GM23248 (cell line): ENCODE measurements at regions not wholly inside any gene's neighbourhood (a gene's known extent, or its start where the extent isn't known, plus 50 kb on each side); places are given as distances from the start of the nearest gene placed in this dataset.

Source experiments
- DNase-seq: peaks from one replicate; pipeline ENCODE4 v3.0.0-alpha.2; 2015
- H2AFZ ChIP-seq: fragments of 200-600 bp; sonication (generic); 2 replicates; pipeline ENCODE4 v1.6.1; 2016; ENCODE audit warnings: antibody characterized with exemption
- H3F3A ChIP-seq: fragments of 200-600 bp; sonication (generic); 2 replicates; pipeline ENCODE4 v1.6.1; 2016; ENCODE audit warnings: mild to moderate bottlenecking, antibody characterized with exemption, mixed run types; ENCODE audit not compliant: insufficient read depth
- H3K27ac ChIP-seq: fragments of 200-600 bp; sonication (generic); 2 replicates; pipeline ENCODE4 v1.5.1; 2016; ENCODE audit warnings: mild to moderate bottlenecking
- H3K27me3 ChIP-seq: fragments of 200-600 bp; sonication (generic); replicated peaks from 2 replicates; pipeline ENCODE4 v1.6.1; 2016; ENCODE audit warnings: mild to moderate bottlenecking; ENCODE audit not compliant: insufficient read depth
- H3K36me3 ChIP-seq: fragments of 200-600 bp; sonication (generic); 2 replicates; pipeline ENCODE4 v1.6.1; 2016; ENCODE audit warnings: low read depth, mild to moderate bottlenecking
- H3K4me1 ChIP-seq: fragments of 200-600 bp; sonication (generic); 2 replicates; pipeline ENCODE4 v1.6.1; 2016; ENCODE audit warnings: mild to moderate bottlenecking; ENCODE audit not compliant: insufficient read depth
- H3K4me2 ChIP-seq: fragments of 200-600 bp; sonication (generic); one replicate; pipeline ENCODE4 v1.6.1; 2016; ENCODE audit warnings: mild to moderate bottlenecking; ENCODE audit not compliant: unreplicated experiment
- H3K4me3 ChIP-seq: fragments of 200-600 bp; sonication (generic); 2 replicates; pipeline ENCODE4 v1.5.1; 2016; ENCODE audit warnings: mild to moderate bottlenecking
- H3K79me2 ChIP-seq: fragments of 200-600 bp; sonication (generic); 2 replicates; pipeline ENCODE4 v1.6.1; 2016; ENCODE audit warnings: mild to moderate bottlenecking; ENCODE audit not compliant: insufficient read depth
- H3K9ac ChIP-seq: fragments of 200-600 bp; sonication (generic); 2 replicates; pipeline ENCODE4 v1.6.1; 2016; ENCODE audit warnings: mild to moderate bottlenecking
- H3K9me2 ChIP-seq: fragments of 200-600 bp; sonication (generic); 2 replicates; pipeline ENCODE4 v1.6.1; 2016; ENCODE audit warnings: mixed run types, mild to moderate bottlenecking, moderate library complexity; ENCODE audit not compliant: insufficient read depth
- H3K9me3 ChIP-seq: fragments of 200-600 bp; sonication (generic); one replicate; pipeline ENCODE4 v1.6.1; 2017; ENCODE audit warnings: low read depth
- H4K20me1 ChIP-seq: fragments of 200-600 bp; sonication (generic); 2 replicates; pipeline ENCODE4 v1.6.0; 2016; ENCODE audit not compliant: insufficient read depth
- EZH2 ChIP-seq: fragments of 200-600 bp; sonication (generic); IDR thresholded peaks from 2 replicates; pipeline ENCODE4 v1.6.1; 2018; ENCODE audit warnings: antibody characterized with exemption, mild to moderate bottlenecking; ENCODE audit not compliant: insufficient read depth, poor library complexity, severe bottlenecking
- EZH2phosphoT487 ChIP-seq: fragments of 200-600 bp; sonication (generic); IDR thresholded peaks from 2 replicates; pipeline ENCODE4 v1.6.1; 2018; ENCODE audit warnings: antibody characterized with exemption, moderate library complexity, mild to moderate bottlenecking, low read depth; ENCODE audit not compliant: insufficient read depth
- WGBS, 2 experiments: methylation state at CpG; one replicate each; pipeline ENCODE4 v1.1.6; 2015 to 2017; ENCODE audit warnings: low lambda C conversion rate in 2 of 2, low coverage in 1 of 2; ENCODE audit errors: missing lambda C conversion rate in 2 of 2; 5-methylcytosine and 5-hydroxymethylcytosine counted together
- in situ Hi-C: fragments of 300-500 bp; cut with MboI; formaldehyde crosslinking; loops from 2 replicates; pipeline ENCODE4 v1.15.0; 2020

DNA sequence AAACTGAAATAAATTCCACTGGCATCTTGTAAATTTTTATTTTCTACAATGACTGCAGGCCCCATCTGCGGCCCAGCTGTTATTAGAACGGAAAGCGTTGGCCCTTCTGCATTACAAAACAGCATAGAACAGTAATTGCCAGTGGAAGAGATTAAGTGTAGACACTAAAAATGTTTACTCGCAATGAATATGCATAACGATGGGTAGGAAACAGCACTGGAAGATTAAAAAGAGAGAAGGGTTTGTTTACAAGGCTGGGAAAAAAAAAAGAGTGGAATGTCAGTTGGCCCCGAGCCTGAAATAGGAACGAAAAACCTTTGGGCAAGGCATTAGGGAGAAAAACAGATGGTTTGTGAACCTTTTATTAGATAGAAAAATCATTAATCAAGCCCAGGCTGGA lies 275.9 kb upstream of the TCF4 start:
- Histone ChIP-seq H3K9ac (no peak overlapping the region), H3K27me3 (no peaks in the 10 kb centered on the region), H3F3A (0 out of 2 replicates have a peak, but pooled peaks cover 3% of the 10 kb centered on the region), H3K9me2 (no peaks in the 10 kb centered on the region), H3K36me3 (no peaks in the 10 kb centered on the region), H3K9me3 (no peaks in the 10 kb centered on the region), H2AFZ (peak overlapping the region; percentile 16; the same call in 1 of the 2 replicates), H3K27ac (no peak overlapping the region), H3K4me2 (peak overlapping the region; percentile 96), H3K4me3 (peak overlapping the region; percentile 7; the same call in 1 of the 2 replicates), H4K20me1 (no peaks in the 10 kb centered on the region), H3K4me1 (peaks cover 25% of the 10 kb centered on the region), H3K79me2 (no peaks in the 10 kb centered on the region)
- DNase-seq, result peak; percentile 48
- in situ Hi-C loops, result loop anchor here (5.0 to 25.0 kb wide), 2 partner anchors 447 to 698 kb away; no protein-coding TSS in a partner anchor
- WGBS, 2 experiments, result 11 to 12% methylated on average over 7 of the region's 7 CpGs
- TF ChIP-seq EZH2phosphoT487 (no peak), EZH2 (no peak)

GRCh38 chr18:55863391-55863706 lies 275.4 kb upstream of the TCF4 start:
- in situ Hi-C loops, result loop anchor here (5.0 to 25.0 kb wide), 2 partner anchors 446 to 699 kb away; no protein-coding TSS in a partner anchor
- Histone ChIP-seq H4K20me1 (no peaks in the 10 kb centered on the region), H3K27me3 (no peaks in the 10 kb centered on the region), H3K4me3 (peak overlapping the region; percentile 71), H3K9me3 (no peaks in the 10 kb centered on the region), H3K9me2 (no peaks in the 10 kb centered on the region), H2AFZ (peak overlapping the region; percentile 91), H3K9ac (peak overlapping the region; percentile 36; the same call in 1 of the 2 replicates), H3K27ac (no peak overlapping the region), H3K36me3 (no peaks in the 10 kb centered on the region), H3K79me2 (no peaks in the 10 kb centered on the region), H3K4me1 (peaks cover 23% of the 10 kb centered on the region), H3K4me2 (peak overlapping the region; percentile 96), H3F3A (0 out of 2 replicates have a peak, but pooled peaks cover 8% of the 10 kb centered on the region)
- TF ChIP-seq EZH2phosphoT487, result no peak
- no peak for TF ChIP-seq EZH2
- DNase-seq, result no peak
- WGBS, 2 experiments, result 13 to 16% methylated on average over 4 of the region's 4 CpGs

- no peaks in the 10 kb centered on the region for H3K9me3 ChIP-seq
- peak; percentile 51 for DNase-seq
- peak overlapping the region; percentile 36; the same call in 1 of the 2 replicates for H3K9ac ChIP-seq
- WGBS, 2 experiments, result 15 to 16% methylated on average over 20 of the region's 20 CpGs
- H3K4me1 ChIP-seq, result peaks cover 27% of the 10 kb centered on the region
- H2AFZ ChIP-seq, result peak overlapping the region; percentile 91
- peak overlapping the region; percentile 96 for H3K4me2 ChIP-seq
- H3K36me3 ChIP-seq, result no peaks in the 10 kb centered on the region
- peak overlapping the region; percentile 71 for H3K4me3 ChIP-seq
- in situ Hi-C loops, result loop anchor here (5.0 to 25.0 kb wide), 2 partner anchors 446 to 699 kb away; no protein-coding TSS in a partner anchor
- H3F3A ChIP-seq, result peaks cover 13% of the 10 kb centered on the region; the same call in 1 of the 2 replicates
- no peaks in the 10 kb centered on the region for H3K27me3 ChIP-seq
- no peaks in the 10 kb centered on the region for H4K20me1 ChIP-seq
- H3K9me2 ChIP-seq, result no peaks in the 10 kb centered on the region
- no peak overlapping the region for H3K27ac ChIP-seq
- TF ChIP-seq EZH2phosphoT487, result no peak
- TF ChIP-seq EZH2, result no peak
- H3K79me2 ChIP-seq, result no peaks in the 10 kb centered on the region
These were observed 274.9 kb upstream of the TCF4 start for GRCh38 chr18:55862693-55863390.

GRCh38 chr18:55861266-55861665 lies 273.3 kb upstream of the TCF4 start:
- Histone ChIP-seq H3K79me2 (no peaks in the 10 kb centered on the region), H3K36me3 (no peaks in the 10 kb centered on the region), H2AFZ (no peak overlapping the region), H3K9me3 (no peaks in the 10 kb centered on the region), H4K20me1 (no peaks in the 10 kb centered on the region), H3K4me1 (peaks cover 43% of the 10 kb centered on the region), H3K4me3 (no peak overlapping the region), H3K27ac (no peak overlapping the region), H3K27me3 (no peaks in the 10 kb centered on the region), H3K9ac (no peak overlapping the region), H3F3A (peaks cover 26% of the 10 kb centered on the region), H3K4me2 (peak overlapping the region; percentile 46), H3K9me2 (no peaks in the 10 kb centered on the region)
- in situ Hi-C loops, result loop anchor here (5.0 to 25.0 kb wide), 2 partner anchors 444 to 701 kb away; no protein-coding TSS in a partner anchor
- TF ChIP-seq EZH2phosphoT487 (no peak), EZH2 (no peak)
- DNase-seq, result peak; percentile 68
- 12 to 14% methylated on average over 6 of the region's 6 CpGs for WGBS, 2 experiments
